Common myeloid progenitor, CD34-positive (primary cell): ENCODE measurements at regions not wholly inside any gene's neighbourhood (a gene's known extent, or its start where the extent isn't known, plus 50 kb on each side); places are given as distances from the start of the nearest gene placed in this dataset.
A peak's percentile ranks its signal among the peaks of the same experiment; 100 is the strongest.

Experiments used
- CTCF ChIA-PET: fragments of 350-600 bp; sonication (Branson Sonifier 250); formaldehyde crosslinking; loops from one replicate; lab custom pipeline; 2021; ENCODE audit warnings: antibody characterized with exemption; lab: Charles Lee
- POLR2A ChIA-PET: fragments of 350-600 bp; sonication (Branson Sonifier 250); formaldehyde crosslinking; loops from one replicate; lab custom pipeline; 2021; ENCODE audit warnings: antibody characterized with exemption; lab: Charles Lee
- DNase-seq, 3 donors: peaks; one replicate each; pipeline versions ENCODE4 v3.0.0 to v3.0.0-alpha.2; 2013
- H3K27ac ChIP-seq, 2 experiments: 1 replicate in 1 of 2; 2 replicates in 1 of 2; pipeline ENCODE4 v1.7.0; 2013; ENCODE audit warnings: inconsistent platforms in 2 of 2, low read length in 2 of 2, mild to moderate bottlenecking in 2 of 2, low read depth in 1 of 2, moderate library complexity in 1 of 2; ENCODE audit not compliant: severe bottlenecking in 2 of 2, insufficient read depth in 1 of 2, poor library complexity in 1 of 2
- H3K27me3 ChIP-seq, 5 experiments: replicated peaks in 2 of 5; 1 replicate in 3 of 5; 2 replicates in 2 of 5; pipeline versions ENCODE4 v1.6.1 to v1.7.0; 2013; ENCODE audit warnings: low read length in 4 of 5, mild to moderate bottlenecking in 2 of 5, moderate library complexity in 2 of 5, inconsistent platforms in 1 of 5; ENCODE audit not compliant: insufficient read depth in 5 of 5, control insufficient read depth in 4 of 5
- H3K36me3 ChIP-seq, 4 experiments: 1 replicate in 2 of 4; 2 replicates in 2 of 4; pipeline versions ENCODE4 v1.6.1 to v1.7.0; 2013; ENCODE audit warnings: low read length in 3 of 4, control low read depth in 1 of 4, mild to moderate bottlenecking in 1 of 4; ENCODE audit not compliant: control insufficient read depth in 4 of 4, insufficient read depth in 4 of 4
- H3K4me1 ChIP-seq, 4 experiments: 1 replicate in 3 of 4; 2 replicates in 1 of 4; pipeline versions ENCODE4 v1.6.1 to v1.7.1; 2013; ENCODE audit warnings: low read length in 3 of 4, mild to moderate bottlenecking in 3 of 4, control low read depth in 1 of 4, inconsistent platforms in 1 of 4, moderate library complexity in 1 of 4; ENCODE audit not compliant: control insufficient read depth in 4 of 4, insufficient read depth in 4 of 4; ENCODE audit errors: control extremely low read depth in 1 of 4
- H3K4me3 ChIP-seq, 7 experiments: 1 replicate in 4 of 7; 2 replicates in 3 of 7; pipeline versions ENCODE4 v1.5.1 to v1.7.0; 2013; ENCODE audit warnings: mild to moderate bottlenecking in 7 of 7, low read length in 6 of 7, moderate library complexity in 6 of 7, inconsistent platforms in 2 of 7, low read depth in 2 of 7, control low read depth in 1 of 7; ENCODE audit not compliant: insufficient read depth in 4 of 7, control insufficient read depth in 1 of 7; ENCODE audit errors: extremely low read depth in 1 of 7
- H3K9me3 ChIP-seq, 5 experiments: 1 replicate in 4 of 5; 2 replicates in 1 of 5; pipeline versions ENCODE4 v1.6.1 to v1.7.1; 2013; ENCODE audit warnings: low read length in 4 of 5, mild to moderate bottlenecking in 2 of 5, inconsistent platforms in 1 of 5, low read depth in 1 of 5, moderate library complexity in 1 of 5; ENCODE audit not compliant: control insufficient read depth in 4 of 5, insufficient read depth in 2 of 5; ENCODE audit errors: control extremely low read depth in 1 of 5
- WGBS: methylation state at CpG from one replicate; pipeline ENCODE4 v1.1.5; 2013; ENCODE audit not compliant: insufficient coverage; 5-methylcytosine and 5-hydroxymethylcytosine counted together

DNA sequence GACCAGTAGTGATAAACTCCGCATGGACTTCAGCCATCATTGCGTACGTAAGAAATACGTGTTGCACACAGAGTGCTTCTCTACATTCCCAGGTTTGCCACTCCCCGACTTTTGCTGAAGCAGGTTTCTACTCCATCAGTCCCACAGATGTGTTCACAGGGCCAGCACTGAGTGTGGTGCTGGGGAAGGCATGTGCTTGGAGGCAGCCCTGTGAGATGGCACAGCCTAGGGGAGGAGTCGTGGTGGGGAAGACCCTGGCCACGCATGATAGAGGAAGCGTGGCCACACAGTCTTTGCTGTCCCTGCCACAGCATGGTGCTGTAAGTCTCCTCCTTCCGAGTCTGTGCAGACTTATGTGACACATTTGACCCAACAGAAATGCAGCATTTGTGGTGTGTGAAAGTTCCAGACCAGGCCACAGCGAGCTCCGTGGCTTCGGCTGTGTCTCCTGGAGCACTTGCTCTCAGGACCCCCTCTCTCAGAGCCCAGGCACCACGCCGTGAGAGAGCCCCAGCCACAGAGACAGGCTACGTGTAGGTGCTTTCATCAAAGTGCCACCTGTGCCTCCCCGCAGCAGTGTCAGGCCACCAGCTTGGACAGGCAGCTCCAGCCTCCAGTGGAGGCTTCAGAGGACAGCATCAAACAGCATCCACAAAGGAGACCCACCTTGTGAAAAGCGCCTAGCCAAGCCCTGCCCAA lies 197.8 kb downstream of the AUH start:
- 82% methylated on average over 17 of the region's 17 CpGs for WGBS
- DNase-seq, result peak in 2 of 3 donors; percentile 58 to 70
- H3K36me3 ChIP-seq, result no peaks in the 10 kb centered on the region
- no peaks in the 10 kb centered on the region for H3K27me3 ChIP-seq
- H3K4me1 ChIP-seq, result peaks cover 17 to 56% (median 47%) of the 10 kb centered on the region in 4 experiments
- H3K4me3 ChIP-seq, result no peak overlapping the region
- ChIA-PET CTCF (interaction anchor here (0.9 to 3.7 kb wide), 7 partner anchors 10 to 257 kb away, joined by 3 to 22 read pairs (median 4); no protein-coding TSS in a partner anchor), POLR2A (interaction anchor here (0.9 to 2.3 kb wide), 4 partner anchors 13 to 74 kb away, joined by 4 to 18 read pairs (median 5); no protein-coding TSS in a partner anchor)
- no peaks in the 10 kb centered on the region for H3K9me3 ChIP-seq
- no peak overlapping the region for H3K27ac ChIP-seq
